H1 (cell line): ENCODE measurements at regions not wholly inside any gene's neighbourhood (a gene's known extent, or its start where the extent isn't known, plus 50 kb on each side); places are given as distances from the start of the nearest gene placed in this dataset.

Experiments
- CTCF ChIA-PET: fragments of 300-600 bp; sonication (Branson Sonifier 250); formaldehyde crosslinking; loops from one replicate; lab custom pipeline; 2021; ENCODE audit not compliant: partially characterized antibody; lab: Charles Lee
- POLR2A ChIA-PET: fragments of 300-600 bp; sonication (Branson Sonifier 250); formaldehyde crosslinking; loops from one replicate; lab custom pipeline; 2021; ENCODE audit warnings: inconsistent platforms; ENCODE audit not compliant: partially characterized antibody; lab: Charles Lee
- DNase-seq, 2 experiments: peaks; one replicate each; pipeline versions ENCODE4 v3.0.0 to v3.0.0-alpha.2; 2010 to 2022; ENCODE audit warnings: low spot score in 2 of 2, low read depth in 1 of 2, mixed read lengths in 1 of 2
- FAIRE-seq: peaks from 2 replicates; lab custom pipeline; 2011; peaks lifted over from hg19 to GRCh38; lab: Jason Lieb, UNC
- H2AFZ ChIP-seq: 2 replicates; pipeline ENCODE4 v1.8.1; 2012; ENCODE audit warnings: low read length, inconsistent platforms
- H2AK5ac ChIP-seq: 2 replicates; pipeline ENCODE4 v1.6.1; 2013; ENCODE audit warnings: low read depth, low read length
- H2BK120ac ChIP-seq: replicated peaks from 2 replicates; pipeline ENCODE3; 2013; ENCODE audit warnings: low read depth, low read length, inconsistent platforms
- H2BK12ac ChIP-seq: 2 replicates; pipeline ENCODE4 v1.6.1; 2013; ENCODE audit warnings: low read depth, low read length
- H2BK15ac ChIP-seq: 2 replicates; pipeline ENCODE4 v1.6.1; 2013; ENCODE audit warnings: low read length
- H2BK20ac ChIP-seq: 2 replicates; pipeline ENCODE4 v1.6.1; 2013; ENCODE audit warnings: low read length
- H2BK5ac ChIP-seq: 2 replicates; pipeline ENCODE4 v1.6.1; 2013; ENCODE audit warnings: low read depth, low read length
- H3K14ac ChIP-seq: 2 replicates; pipeline ENCODE4 v1.6.1; 2013; ENCODE audit warnings: inconsistent platforms; ENCODE audit not compliant: insufficient read length
- H3K18ac ChIP-seq: 2 replicates; pipeline ENCODE4 v1.6.1; 2013; ENCODE audit warnings: low read length; ENCODE audit errors: extremely low read depth
- H3K23ac ChIP-seq: 2 replicates; pipeline ENCODE4 v1.6.1; 2013; ENCODE audit warnings: inconsistent platforms; ENCODE audit not compliant: insufficient read length
- H3K23me2 ChIP-seq: 2 replicates; pipeline ENCODE4 v1.6.1; 2013; ENCODE audit warnings: low read depth, low read length
- H3K27ac ChIP-seq: 2 replicates; pipeline ENCODE4 v1.6.1; 2011; ENCODE audit warnings: low read depth, low read length, inconsistent platforms
- H3K27me3 ChIP-seq, 4 experiments: replicated peaks in 1 of 4; 1 replicate in 1 of 4; 2 replicates in 3 of 4; pipeline versions ENCODE4 v1.6.1 to v1.8.1; 2011 to 2013; ENCODE audit warnings: low read length in 3 of 4, mild to moderate bottlenecking in 3 of 4, inconsistent platforms in 2 of 4, mixed read lengths in 2 of 4, moderate library complexity in 1 of 4; ENCODE audit not compliant: control insufficient read depth in 3 of 4, insufficient read depth in 3 of 4; ENCODE audit errors: extremely low read depth in 1 of 4
- H3K36me3 ChIP-seq, 4 experiments: 2 replicates each; pipeline versions ENCODE4 v1.6.1 to v1.8.1; 2011 to 2013; ENCODE audit warnings: mild to moderate bottlenecking in 4 of 4, low read length in 3 of 4, moderate library complexity in 2 of 4, control low read depth in 1 of 4, inconsistent platforms in 1 of 4; ENCODE audit not compliant: insufficient read depth in 4 of 4, control insufficient read depth in 2 of 4
- H3K4ac ChIP-seq: replicated peaks from 2 replicates; pipeline ENCODE3; 2013; ENCODE audit warnings: low read length, low read depth, mixed read lengths, inconsistent platforms; ENCODE audit not compliant: insufficient read length
- H3K4me1 ChIP-seq, 4 experiments: replicated peaks in 1 of 4; 1 replicate in 1 of 4; 2 replicates in 3 of 4; pipeline versions ENCODE4 v1.6.1 to v1.8.1; 2011 to 2013; ENCODE audit warnings: low read length in 3 of 4, inconsistent platforms in 2 of 4, mixed read lengths in 1 of 4; ENCODE audit not compliant: insufficient read depth in 4 of 4, control insufficient read depth in 3 of 4
- H3K4me2 ChIP-seq, 2 experiments: 2 replicates each; pipeline versions ENCODE4 v1.6.1 to v1.8.1; 2011 to 2013; ENCODE audit warnings: low read depth in 2 of 2, low read length in 2 of 2, control low read depth in 1 of 2, inconsistent platforms in 1 of 2, mild to moderate bottlenecking in 1 of 2; ENCODE audit not compliant: insufficient read depth in 1 of 2
- H3K4me3 ChIP-seq, 4 experiments: fragments of 200-600, 300-600 bp in 1 of 4; sonication (generic), shearing (Covaris generic), sonication (Bioruptor Twin) in 1 of 4; 2 replicates each; pipeline versions ENCODE4 v1.5.1 to v1.8.1; 2011 to 2016; ENCODE audit warnings: low read length in 4 of 4, low read depth in 3 of 4, control low read depth in 2 of 4, inconsistent platforms in 2 of 4, mild to moderate bottlenecking in 2 of 4, mixed read lengths in 1 of 4, moderate library complexity in 1 of 4; ENCODE audit not compliant: insufficient read depth in 2 of 4; ENCODE audit errors: extremely low read depth in 1 of 4
- H3K56ac ChIP-seq: replicated peaks from 2 replicates; pipeline ENCODE3; 2013; ENCODE audit warnings: low read depth, mild to moderate bottlenecking, mixed read lengths, low read length, inconsistent platforms; ENCODE audit not compliant: insufficient read length
- H3K79me1 ChIP-seq: 2 replicates; pipeline ENCODE4 v1.6.1; 2013; ENCODE audit warnings: low read depth, low read length, control low read depth
- H3K79me2 ChIP-seq, 2 experiments: 2 replicates each; pipeline versions ENCODE4 v1.6.1 to v1.8.1; 2012 to 2013; ENCODE audit warnings: low read length in 2 of 2, mild to moderate bottlenecking in 2 of 2, inconsistent platforms in 1 of 2; ENCODE audit not compliant: insufficient read depth in 2 of 2, control insufficient read depth in 1 of 2
- H3K9ac ChIP-seq, 4 experiments: replicated peaks in 1 of 4; 1 replicate in 1 of 4; 2 replicates in 3 of 4; pipeline versions ENCODE4 v1.6.1 to v1.8.1; 2011 to 2013; ENCODE audit warnings: low read depth in 3 of 4, low read length in 3 of 4, control low read depth in 2 of 4, mild to moderate bottlenecking in 2 of 4, moderate library complexity in 2 of 4, inconsistent platforms in 1 of 4; ENCODE audit errors: extremely low read depth in 1 of 4
- H3K9me3 ChIP-seq, 2 experiments: 2 replicates each; pipeline versions ENCODE4 v1.6.1 to v1.8.1; 2012 to 2013; ENCODE audit warnings: mild to moderate bottlenecking in 2 of 2, moderate library complexity in 2 of 2, control low read depth in 1 of 2, inconsistent platforms in 1 of 2, low read depth in 1 of 2, low read length in 1 of 2, mixed read lengths in 1 of 2; ENCODE audit not compliant: insufficient read depth in 2 of 2
- H4K20me1 ChIP-seq, 2 experiments: replicated peaks in 1 of 2; 2 replicates each; pipeline versions ENCODE3 to v1.8.1; 2011 to 2013; ENCODE audit warnings: inconsistent platforms in 2 of 2, low read length in 2 of 2, mild to moderate bottlenecking in 1 of 2; ENCODE audit not compliant: insufficient read depth in 2 of 2, control insufficient read depth in 1 of 2
- H4K5ac ChIP-seq: 2 replicates; pipeline ENCODE4 v1.6.1; 2013; ENCODE audit warnings: low read length, low read depth, mixed read lengths, inconsistent platforms; ENCODE audit not compliant: insufficient read length
- H4K8ac ChIP-seq: 2 replicates; pipeline ENCODE4 v1.8.0; 2013; ENCODE audit warnings: mild to moderate bottlenecking, moderate library complexity, low read length, inconsistent platforms; ENCODE audit not compliant: insufficient read depth; ENCODE audit errors: extremely low read depth
- H4K91ac ChIP-seq: replicated peaks from 2 replicates; pipeline ENCODE3; 2013; ENCODE audit warnings: low read length, mixed read lengths, inconsistent platforms; ENCODE audit not compliant: insufficient read length
- ASH2L ChIP-seq: fragments of 200-600, 300-600 bp; sonication (generic); IDR thresholded peaks from one replicate; pipeline ENCODE4 v1.7.1; 2017; ENCODE audit warnings: low read length
- BACH1 ChIP-seq: IDR thresholded peaks from 2 replicates; pipeline ENCODE4 v1.6.1; 2012; ENCODE audit warnings: low read length, improper control_type of control experiment
- CEBPB ChIP-seq: IDR thresholded peaks from 2 replicates; pipeline ENCODE4 v1.6.1; 2012; ENCODE audit warnings: low read depth, low read length
- CHD1 ChIP-seq: IDR thresholded peaks from 2 replicates; pipeline ENCODE4 v1.6.1; 2012; ENCODE audit warnings: low read depth, low read length, improper control_type of control experiment
- EGR1 ChIP-seq: IDR thresholded peaks from 2 replicates; pipeline ENCODE4 v1.6.1; 2011; ENCODE audit warnings: low read depth, low read length, borderline replicate concordance
- EZH2 ChIP-seq: fragments of 200-600 bp; sonication (generic); IDR thresholded peaks from 2 replicates; pipeline ENCODE4 v1.7.1; 2012; ENCODE audit warnings: low read depth, mild to moderate bottlenecking, moderate library complexity, low read length, inconsistent platforms; ENCODE audit not compliant: severe bottlenecking
- GABPA ChIP-seq: IDR thresholded peaks from 2 replicates; pipeline ENCODE4 v1.6.1; 2011; ENCODE audit warnings: mild to moderate bottlenecking, low read length, moderate library complexity, borderline replicate concordance; ENCODE audit not compliant: insufficient read depth
- HDAC6 ChIP-seq: IDR thresholded peaks from one replicate; pipeline ENCODE4 v1.7.1; 2012; ENCODE audit warnings: low read depth, mild to moderate bottlenecking, inconsistent platforms, low read length, moderate library complexity
- JUND ChIP-seq: IDR thresholded peaks from 2 replicates; pipeline ENCODE4 v1.6.1; 2011; ENCODE audit warnings: mild to moderate bottlenecking, improper control_type of control experiment, low read length
- MAFK ChIP-seq: IDR thresholded peaks from 2 replicates; pipeline ENCODE4 v1.6.1; 2012; ENCODE audit warnings: low read depth, mild to moderate bottlenecking, improper control_type of control experiment, low read length
- RFX5 ChIP-seq: IDR thresholded peaks from 2 replicates; pipeline ENCODE4 v1.6.1; 2011; ENCODE audit warnings: low read depth, low read length, improper control_type of control experiment, borderline replicate concordance
- SIRT6 ChIP-seq: IDR thresholded peaks from one replicate; pipeline ENCODE4 v1.7.1; 2012; ENCODE audit warnings: low read length, inconsistent platforms
- SRF ChIP-seq: IDR thresholded peaks from 2 replicates; pipeline ENCODE4 v1.6.1; 2011; ENCODE audit warnings: mild to moderate bottlenecking, low read depth, low read length, moderate library complexity
- TBP ChIP-seq: IDR thresholded peaks from 2 replicates; pipeline ENCODE4 v1.6.1; 2011; ENCODE audit warnings: low read depth, low read length, improper control_type of control experiment
- WGBS, 2 experiments: shearing (Covaris generic) in 1 of 2; methylation state at CpG; one replicate each; pipeline versions ENCODE4 v1.1.6 to v1.1.7; 2013 to 2015; ENCODE audit warnings: low lambda C conversion rate in 2 of 2, mixed read lengths in 2 of 2, inconsistent platforms in 1 of 2, low coverage in 1 of 2, missing lambda C conversion rate in 1 of 2; ENCODE audit not compliant: insufficient replicate concordance in 2 of 2, insufficient coverage in 1 of 2, insufficient read length in 1 of 2; ENCODE audit errors: extremely low coverage in 1 of 2, missing lambda C conversion rate in 1 of 2; 5-methylcytosine and 5-hydroxymethylcytosine counted together

GRCh38 chr3:162428192-162428591, 931.6 kb downstream of the OTOL1 start:
- Histone ChIP-seq H2BK20ac (no peak overlapping the region), H3K4ac (no peak overlapping the region), H3K56ac (no peak overlapping the region), H3K4me3 (no peak overlapping the region), H3K14ac (no peak overlapping the region), H2BK120ac (no peak overlapping the region), H4K5ac (no peak overlapping the region), H2BK12ac (no peak overlapping the region), H3K4me1 (no peaks in the 10 kb centered on the region), H2BK15ac (no peak overlapping the region), H3K79me1 (no peaks in the 10 kb centered on the region), H4K20me1 (no peaks in the 10 kb centered on the region), H3K27me3 (no peaks in the 10 kb centered on the region), H3K79me2 (no peaks in the 10 kb centered on the region), H4K91ac (no peak overlapping the region), H3K27ac (no peak overlapping the region), H3K9ac (no peak overlapping the region), H2AK5ac (no peak overlapping the region), H2AFZ (no peak overlapping the region), H3K9me3 (no peaks in the 10 kb centered on the region), H3K23ac (no peak overlapping the region), H3K18ac (no peak overlapping the region), H2BK5ac (no peak overlapping the region), H4K8ac (no peak overlapping the region), H3K23me2 (no peaks in the 10 kb centered on the region), H3K4me2 (no peak overlapping the region), H3K36me3 (no peaks in the 10 kb centered on the region)
- FAIRE-seq = no peak
- DNase-seq = no peak
- ChIA-PET CTCF (no interaction called here), POLR2A (no interaction called here)
- WGBS, 2 experiments = 48% methylated on average over 2 of the region's 2 CpGs; no CpG with 5 or more reads in 1 of the 2 experiments
- no peak for TF ChIP-seq BACH1
- no peak for TF ChIP-seq EZH2
- no peak for TF ChIP-seq MAFK
- TF ChIP-seq TBP = no peak
- no peak for TF ChIP-seq SRF
- TF ChIP-seq HDAC6 = no peak
- TF ChIP-seq SIRT6 = no peak
- TF ChIP-seq GABPA = no peak
- no peak for TF ChIP-seq CHD1
- TF ChIP-seq JUND = no peak
- TF ChIP-seq RFX5 = no peak
- no peak for TF ChIP-seq EGR1
- TF ChIP-seq ASH2L = no peak
- no peak for TF ChIP-seq CEBPB
